Tongue (tissue), 1 donor: ENCODE measurements at regions not wholly inside any gene's neighbourhood (a gene's known extent, or its start where the extent isn't known, plus 50 kb on each side); places are given as distances from the start of the nearest gene placed in this dataset.
A peak's percentile ranks its signal among the peaks of the same experiment; 100 is the strongest.
"Not testable (repeated sequence)": the region's sequence is repeated elsewhere in the genome, so short reads cannot be mapped to it uniquely, and the experiment has no call there.

ENCODE experiments used
- DNase-seq: peaks from one replicate; pipeline ENCODE4 v3.0.0-alpha.2; 2015

DNA sequence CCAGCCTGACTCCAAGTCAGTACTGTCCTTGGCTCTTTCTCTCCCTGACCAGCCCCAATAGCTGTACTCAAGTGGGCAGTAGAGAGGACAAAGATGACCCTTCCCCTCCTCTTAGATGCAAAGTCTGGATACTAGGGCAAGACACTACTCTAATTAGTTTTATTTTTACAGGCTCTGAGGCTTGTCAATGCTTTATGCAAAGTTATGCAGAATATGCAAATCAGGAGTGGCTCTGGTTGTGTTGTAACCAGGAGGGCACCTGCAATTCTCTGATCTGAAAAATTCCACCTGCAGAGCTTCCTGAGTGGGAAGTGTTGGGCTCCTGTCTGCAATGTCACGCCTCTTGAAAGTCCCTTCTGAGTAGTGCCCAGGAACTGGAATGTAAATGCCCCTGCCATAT lies 201.5 kb downstream of the RGS3 start:
- no peak for DNase-seq

DNA sequence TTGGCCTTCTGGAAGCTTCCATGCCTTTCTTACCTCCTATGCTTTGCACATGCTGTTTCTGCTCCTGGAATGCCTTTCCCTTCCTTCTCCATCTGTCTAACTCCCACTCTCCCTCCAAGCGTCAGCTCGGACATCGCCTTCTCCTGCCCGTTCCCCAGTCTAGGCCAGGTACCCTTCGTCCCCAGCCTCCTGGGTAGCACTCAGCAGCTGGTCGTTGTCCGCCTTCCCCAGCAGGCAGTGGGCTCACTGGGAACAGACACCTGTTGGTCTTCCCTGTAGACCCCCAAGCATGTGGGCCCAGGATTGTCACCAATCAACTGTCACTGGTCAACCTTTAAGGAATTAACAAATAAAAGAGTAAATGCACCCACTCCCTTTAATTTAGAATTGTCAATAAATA lies 202.2 kb downstream of the RGS3 start:
- no peak for DNase-seq

DNA sequence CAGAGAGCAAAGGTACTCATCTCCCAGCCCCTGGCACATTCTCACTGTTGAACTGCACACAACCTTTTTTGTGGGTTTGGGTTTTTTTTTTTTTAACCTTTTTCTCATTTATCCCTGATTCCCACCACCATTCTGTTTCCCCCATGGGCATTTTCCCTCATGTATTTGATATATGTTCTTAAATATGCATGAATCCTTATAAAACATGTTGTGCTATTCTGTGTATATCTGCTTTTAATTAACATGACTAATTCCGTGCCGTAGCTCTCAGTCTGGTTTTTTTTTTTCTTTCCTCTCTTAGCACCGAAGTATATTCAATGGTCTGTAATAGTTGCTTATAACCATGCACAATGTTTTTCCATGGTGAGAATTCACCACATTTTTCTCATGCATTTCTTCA lies 204.5 kb downstream of the RGS3 start:
- no peak for DNase-seq

DNA sequence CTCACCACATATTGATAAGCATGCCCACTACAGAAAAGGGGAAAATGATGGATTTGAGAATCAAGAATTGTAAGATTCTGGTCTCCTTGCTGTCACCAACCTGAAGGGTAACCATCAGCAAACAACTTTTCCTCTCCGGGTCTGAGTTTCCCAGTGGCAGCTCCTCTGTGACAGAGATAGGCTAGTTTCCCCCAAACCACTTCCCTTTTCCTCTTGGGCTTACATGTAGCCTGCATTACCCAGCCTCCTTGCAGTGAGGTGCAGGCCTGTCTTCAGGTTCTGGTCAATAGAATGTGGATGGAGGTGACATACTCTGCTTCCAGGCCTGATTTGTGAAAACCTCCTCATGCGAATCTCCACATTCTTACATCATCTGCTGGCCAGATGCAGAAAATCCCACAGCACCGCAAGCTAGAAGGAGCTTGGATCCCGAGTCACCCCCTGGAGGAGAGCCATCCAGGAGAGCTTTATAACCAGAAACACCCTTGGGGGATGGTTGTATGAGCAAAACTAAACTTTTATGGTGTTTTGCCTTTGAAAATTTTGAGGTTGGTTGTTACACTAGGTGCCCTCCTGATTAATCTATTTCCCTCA lies 206.1 kb downstream of the RGS3 start:
- DNase-seq: no peak

DNA sequence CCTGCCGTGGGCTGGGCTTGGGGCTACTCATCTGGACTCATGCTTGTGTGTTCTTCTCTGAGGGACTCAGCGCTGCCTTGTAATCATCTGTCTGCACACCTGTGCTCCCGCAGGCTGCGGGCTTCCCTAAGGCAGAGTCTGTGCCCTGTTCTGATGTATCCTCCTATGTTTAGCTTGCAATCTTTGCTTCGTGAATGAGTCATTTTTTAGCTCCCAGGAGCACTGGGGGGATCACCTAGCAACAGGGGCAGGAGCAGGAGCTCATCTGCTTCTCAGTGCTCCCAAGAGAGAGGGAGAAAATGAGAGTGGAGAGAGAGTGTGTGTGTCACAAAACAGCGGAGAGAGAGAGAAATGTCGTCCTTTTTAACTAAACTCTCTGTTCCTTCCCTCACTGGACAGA lies 202.4 kb upstream of the ZNF618 start:
- DNase-seq: no peak

DNA sequence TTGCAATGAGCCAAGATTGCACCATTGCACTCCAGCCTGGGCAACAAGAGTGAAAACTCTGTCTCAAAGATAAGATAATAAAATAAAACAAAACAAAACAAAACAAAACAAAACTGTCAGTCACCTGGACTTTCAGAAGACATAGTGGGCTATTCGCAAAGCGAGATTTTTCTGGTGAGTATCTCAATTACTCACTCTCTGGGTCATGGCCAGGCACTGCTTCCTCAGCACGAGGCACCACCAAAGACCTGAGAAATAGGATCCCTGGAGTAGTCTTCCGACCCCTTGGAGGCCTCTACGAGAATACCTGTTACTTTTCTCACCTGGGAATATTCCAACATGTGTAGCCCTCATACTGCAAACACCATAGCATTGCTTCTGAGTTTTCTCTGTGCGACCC lies 201.7 kb upstream of the ZNF618 start:
- DNase-seq: no peak

DNA sequence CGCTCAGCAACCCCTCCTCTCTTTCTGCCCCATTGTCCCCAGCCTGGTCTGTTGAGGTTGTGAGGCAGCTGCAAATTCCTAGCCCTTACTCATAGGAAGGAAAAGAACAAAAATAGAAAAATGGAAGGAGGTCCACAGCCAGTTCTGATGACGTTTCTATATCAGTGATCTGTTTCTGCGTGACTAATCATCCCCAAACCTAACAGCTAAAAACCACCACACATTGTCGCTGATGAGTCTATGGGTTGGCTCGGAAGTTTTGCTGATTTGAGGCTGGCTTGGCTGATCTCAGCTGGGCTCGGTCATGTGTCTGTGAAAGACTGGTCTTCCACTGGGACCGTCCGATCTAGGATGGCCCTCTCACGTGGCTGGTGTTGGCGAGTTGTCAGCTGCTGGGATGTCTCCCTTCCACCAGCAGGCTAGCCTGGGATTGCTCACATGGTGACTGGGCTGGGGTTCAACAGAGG lies 200.6 kb upstream of the ZNF618 start:
- DNase-seq: peak; percentile 47

DNA sequence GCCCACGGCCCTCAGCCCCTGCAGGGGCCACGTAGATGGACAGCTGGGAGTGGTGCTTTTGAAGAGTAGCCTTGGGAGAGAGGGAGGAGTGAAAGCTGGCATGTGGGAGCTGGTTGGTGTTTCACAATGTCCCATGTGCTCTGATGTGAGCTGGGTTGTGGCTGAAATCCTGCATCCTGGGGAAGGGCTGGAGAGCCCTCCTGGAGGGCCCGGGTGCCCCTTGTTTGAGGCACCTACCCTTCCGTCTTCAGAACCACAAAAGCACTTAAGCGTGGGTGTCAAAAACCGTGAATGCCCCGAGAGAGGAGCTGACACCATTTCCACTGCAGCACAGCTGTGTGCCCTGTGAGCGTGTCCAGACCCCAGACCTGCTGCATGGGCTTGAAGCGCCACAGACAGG lies 199.1 kb upstream of the ZNF618 start:
- no peak for DNase-seq

DNA sequence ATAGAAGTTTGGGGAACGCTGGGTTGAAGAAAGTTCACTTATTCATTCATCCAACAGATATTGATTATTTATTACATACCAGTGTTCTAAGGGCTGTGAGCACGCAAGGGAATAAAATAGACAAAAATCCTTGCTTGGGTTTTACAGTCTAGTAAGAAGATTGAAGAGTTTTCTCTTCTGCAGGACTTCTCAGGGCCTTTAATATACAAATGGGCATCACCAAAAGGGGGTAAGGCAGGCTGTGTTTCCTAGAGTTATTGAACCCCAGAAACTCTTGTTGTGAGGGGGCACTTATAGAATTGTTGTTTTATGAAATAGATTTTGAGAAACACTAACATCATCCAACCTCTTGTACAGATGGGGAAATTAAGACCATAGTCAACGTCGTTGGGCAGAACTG lies 198.5 kb upstream of the ZNF618 start:
- DNase-seq: no peak

DNA sequence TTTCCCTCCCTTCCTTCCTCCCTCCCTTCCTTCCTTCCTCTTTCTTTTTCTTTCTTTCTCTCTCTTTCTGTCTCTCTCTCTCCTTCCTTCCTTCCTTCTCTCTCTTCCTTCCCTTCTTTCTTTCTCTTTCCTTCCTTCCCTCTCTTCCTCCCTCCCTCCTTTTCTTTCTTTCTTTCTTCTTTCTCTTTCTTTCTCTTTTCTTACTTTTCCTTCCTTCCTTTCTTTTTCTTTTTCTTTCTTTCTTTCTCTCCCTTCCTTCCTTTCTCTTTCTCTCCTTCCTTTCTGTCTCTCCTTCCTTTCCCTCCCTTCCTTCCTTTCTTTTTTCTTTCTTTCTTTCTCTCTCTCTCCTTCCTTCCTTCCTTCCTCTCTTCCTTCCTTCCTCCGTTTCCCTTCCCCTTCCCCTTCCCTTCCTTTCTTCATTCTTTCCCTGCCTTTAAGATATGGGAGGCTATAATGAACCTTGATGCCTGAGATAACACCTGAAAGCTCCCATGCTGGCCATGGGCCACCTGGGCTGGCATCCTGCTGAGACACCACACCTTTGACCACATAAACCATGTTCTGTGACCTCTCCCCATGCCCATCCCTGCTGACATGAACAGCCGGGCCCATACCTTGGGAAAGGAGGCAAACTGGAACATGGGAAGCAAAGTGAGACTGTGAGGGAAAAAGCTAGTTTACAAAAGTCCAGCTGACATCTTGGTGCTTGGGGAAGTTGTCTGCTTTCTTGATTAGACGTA lies 197.8 kb upstream of the ZNF618 start:
- DNase-seq: no peak

DNA sequence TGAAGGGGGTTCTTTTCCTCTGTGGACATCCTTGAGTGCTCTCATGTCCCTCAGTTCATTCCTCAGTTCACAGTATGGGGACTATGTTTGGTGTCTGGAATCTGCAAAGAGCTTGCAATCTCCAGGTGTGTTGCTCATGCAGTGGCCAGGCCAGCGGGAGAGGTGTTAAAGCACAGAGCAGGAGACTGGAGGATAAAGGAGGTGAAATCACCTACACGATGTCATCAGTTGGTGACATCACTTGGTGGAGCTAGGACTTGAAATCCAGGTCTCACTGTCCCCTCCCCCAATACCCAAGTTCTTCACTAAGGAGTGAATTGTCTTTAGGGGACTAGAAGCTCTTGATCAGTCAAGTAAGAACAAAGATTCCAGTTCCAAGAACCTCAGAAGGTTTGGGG lies 197.3 kb upstream of the ZNF618 start:
- no peak for DNase-seq

DNA sequence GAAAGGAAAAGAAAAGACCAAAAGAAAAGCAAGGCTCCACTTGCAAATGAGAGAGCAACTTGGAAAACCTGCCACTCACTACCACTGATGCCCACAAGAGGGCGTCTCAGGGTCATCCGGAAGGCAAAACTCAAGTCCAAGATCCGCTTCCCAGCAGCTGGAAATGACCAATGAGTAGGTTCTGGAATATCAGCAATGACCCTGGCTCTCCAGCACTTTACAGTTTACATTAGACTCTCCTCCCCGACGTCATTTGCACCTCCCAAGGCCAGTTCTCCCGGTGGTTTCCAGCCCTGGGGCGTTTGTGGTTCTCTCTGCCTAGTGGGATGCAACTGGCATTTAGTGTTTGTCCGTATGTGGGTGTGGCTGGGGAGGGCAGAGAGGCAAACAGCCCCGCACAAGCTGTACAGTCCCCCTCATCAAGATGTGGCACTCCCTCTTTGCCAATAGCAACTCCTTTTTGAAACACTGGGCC lies 193.8 kb upstream of the ZNF618 start:
- peak; percentile 85 for DNase-seq

DNA sequence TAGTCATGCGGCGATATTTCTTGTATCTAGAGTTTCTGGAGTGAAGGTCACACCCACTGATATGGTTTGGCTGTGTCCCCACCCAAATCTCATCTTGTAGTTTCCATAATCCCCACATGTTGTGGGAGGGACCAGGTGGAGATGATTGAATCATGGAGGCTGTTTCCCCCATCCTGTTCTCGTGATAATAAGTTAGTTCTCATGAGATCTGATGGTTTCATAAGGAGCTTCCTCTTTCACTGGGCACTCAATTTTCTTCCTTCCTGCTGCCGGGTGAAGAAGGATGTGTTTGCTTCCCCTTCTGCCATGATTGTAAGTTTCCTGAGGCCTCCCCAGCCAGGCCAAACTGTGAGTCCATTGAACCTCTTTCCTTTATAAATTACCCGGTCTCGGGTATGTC lies 190.5 kb upstream of the ZNF618 start:
- DNase-seq: not testable (repeated sequence)

DNA sequence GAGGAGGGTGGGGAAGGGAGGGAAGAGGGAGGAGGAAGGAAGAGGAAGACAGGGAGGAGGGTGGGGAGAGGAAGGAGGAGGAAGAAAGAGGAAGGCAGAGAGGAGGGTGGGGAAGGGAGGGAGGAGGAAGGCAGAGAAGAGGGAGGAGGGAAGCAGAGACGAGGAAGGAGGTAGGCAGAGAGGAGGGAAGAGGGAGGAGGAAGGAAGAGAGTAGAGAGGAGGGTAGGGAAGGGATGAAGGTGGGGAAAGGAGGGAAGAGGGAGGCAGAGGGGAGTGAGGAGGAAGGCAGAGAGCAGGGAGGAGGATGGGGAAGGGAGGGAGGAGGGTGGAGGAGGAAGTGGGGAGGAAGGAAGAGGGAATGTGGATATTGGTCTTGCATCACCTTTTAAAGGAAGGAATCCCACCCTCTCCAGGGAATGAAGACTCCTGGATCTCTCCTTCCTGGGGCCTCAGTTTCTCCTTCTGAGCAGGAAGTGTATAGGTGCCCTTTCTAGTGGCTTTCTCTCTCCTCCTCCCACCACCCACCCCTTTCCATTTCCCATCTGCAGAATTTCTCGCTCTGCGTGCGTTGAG lies 188.9 kb upstream of the ZNF618 start:
- no peak for DNase-seq

DNA sequence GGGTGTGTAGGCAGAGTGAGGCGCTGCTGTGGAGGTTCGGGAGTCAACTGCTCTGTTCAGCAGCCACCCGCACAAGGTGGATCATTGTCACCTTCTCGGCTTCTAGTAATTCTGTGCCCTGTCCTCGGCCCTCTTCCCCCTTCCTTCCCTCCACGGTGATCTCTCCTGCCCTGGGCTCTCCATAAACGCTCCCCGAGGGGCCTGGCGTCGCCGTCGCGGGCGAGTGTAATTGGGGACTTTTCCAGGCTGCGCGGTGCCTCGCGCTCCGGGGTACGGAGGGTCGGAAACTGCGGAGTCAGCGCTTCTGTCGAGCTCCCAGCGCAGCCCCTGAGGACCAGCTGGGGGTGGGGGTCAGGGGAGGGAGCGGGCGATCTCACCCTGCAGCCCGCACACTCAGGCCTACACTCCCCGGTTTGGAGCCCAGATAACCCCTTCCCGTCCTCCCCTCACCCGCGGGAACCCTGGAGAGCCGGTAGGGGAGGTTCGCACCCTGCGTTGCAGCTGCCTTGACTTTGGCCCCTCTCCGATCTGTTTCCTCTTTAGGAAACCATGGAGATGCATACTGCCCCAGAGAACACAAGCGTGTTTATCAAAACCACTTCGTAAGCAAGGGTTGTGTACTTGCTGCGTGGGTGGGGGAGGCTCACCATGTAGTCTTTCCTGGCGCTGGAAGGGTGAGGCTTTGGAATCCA lies 188.3 kb upstream of the ZNF618 start:
- DNase-seq: peak; percentile 46

DNA sequence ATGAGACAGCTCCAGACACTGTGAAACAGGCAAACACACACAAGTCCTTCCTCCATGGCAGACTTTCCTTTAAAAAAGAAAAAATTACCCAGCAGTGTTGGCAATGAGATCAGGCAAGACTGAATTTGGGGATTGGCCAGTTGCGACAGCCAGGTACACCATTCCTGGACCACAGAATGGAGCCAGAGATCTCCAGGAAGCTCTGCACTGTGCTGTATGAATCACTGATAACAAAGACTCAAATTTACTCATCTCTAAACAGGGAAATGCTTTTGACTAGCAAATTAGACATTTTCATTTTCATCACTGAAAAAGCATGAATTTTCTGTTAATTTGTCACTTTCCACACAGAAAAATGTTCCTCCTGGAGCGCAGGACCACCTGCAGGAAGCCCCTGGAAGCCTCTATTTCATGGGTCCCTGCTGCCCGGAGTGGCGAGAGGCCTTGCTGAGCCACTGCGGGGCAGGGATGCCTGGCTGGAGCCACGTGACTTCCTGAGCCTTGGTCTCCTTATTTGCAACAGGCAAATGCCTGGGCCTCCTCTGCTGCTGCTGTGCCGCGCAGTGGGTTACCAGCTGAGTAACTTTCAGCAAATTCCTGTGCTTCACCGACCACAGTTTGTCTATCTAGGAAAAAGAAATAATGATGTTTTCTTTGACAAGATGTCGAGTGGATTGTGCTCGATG lies 185.9 kb upstream of the ZNF618 start:
- no peak for DNase-seq

DNA sequence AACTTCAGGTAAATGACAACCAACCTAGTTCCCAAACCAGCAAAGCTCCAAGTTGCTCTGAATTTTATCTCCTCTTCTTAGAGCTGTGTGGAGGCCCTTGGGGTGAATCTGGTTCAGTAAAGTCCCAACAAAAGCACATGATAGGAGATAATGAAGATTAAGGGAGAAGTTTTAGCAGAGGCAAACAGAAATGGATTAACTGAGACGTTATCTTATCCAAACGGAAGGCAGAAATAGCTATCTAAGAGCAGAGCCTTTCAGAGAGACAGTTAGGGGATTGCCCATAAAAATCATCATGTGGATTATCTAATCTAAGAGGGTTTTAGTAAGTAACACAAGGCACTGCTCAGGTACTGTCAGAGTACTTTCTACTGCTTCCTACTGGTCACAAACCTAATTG lies 183.9 kb upstream of the ZNF618 start:
- no peak for DNase-seq

DNA sequence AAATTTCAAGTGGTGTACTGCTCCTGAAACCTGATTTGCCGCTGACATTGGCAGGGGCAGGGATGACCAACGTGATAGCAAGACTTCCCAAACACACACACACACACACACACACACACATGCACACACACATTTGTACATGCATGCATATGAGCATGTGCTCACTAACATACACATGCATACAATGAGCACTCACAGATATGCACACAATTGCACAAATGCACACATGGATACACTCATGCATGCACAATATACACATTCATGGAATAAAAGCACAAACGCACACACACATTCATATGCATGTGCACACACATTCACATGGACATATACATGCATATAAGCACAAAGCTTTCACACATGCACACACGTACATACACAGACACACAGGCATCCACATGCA lies 181.2 kb upstream of the ZNF618 start:
- DNase-seq: no peak

DNA sequence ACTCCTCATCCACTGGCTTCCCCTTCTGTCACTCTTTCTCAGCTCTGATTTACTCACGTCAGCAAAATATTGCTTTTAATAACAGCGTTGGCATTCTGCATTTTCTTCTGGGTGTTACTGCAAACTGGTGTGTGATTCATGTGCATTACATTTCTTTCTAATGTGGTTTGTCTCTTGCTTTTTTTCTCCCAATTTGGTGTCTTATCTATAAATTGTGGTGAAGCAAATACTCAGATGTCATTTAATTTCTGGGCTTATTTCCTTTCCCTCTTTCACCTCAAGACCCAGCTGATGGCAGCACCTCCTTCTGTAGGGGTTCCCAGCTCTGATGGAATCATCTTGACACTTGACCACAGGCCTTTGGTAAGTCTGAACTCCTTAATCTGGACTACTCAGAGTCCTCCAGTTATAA lies 180.7 kb upstream of the ZNF618 start:
- DNase-seq: no peak

DNA sequence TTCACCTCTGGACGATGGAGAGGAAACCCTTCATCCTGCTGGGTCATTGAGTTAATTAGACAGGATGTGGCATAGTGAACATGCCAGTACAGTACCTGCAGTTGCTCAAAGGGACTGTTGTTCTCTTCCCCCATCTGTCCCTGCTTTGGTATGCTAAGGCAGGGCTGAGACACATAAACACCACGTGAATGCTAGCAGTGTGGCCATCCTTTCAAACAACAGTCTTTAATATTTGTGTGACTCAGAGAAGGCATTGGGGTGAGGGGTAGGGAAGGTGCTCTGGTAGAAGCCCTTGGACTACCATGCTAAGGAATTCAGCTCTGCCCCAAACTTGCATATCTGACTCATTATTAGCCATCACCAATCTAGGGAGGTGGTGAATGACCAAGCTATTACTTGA lies 180.2 kb upstream of the ZNF618 start:
- DNase-seq: no peak

DNA sequence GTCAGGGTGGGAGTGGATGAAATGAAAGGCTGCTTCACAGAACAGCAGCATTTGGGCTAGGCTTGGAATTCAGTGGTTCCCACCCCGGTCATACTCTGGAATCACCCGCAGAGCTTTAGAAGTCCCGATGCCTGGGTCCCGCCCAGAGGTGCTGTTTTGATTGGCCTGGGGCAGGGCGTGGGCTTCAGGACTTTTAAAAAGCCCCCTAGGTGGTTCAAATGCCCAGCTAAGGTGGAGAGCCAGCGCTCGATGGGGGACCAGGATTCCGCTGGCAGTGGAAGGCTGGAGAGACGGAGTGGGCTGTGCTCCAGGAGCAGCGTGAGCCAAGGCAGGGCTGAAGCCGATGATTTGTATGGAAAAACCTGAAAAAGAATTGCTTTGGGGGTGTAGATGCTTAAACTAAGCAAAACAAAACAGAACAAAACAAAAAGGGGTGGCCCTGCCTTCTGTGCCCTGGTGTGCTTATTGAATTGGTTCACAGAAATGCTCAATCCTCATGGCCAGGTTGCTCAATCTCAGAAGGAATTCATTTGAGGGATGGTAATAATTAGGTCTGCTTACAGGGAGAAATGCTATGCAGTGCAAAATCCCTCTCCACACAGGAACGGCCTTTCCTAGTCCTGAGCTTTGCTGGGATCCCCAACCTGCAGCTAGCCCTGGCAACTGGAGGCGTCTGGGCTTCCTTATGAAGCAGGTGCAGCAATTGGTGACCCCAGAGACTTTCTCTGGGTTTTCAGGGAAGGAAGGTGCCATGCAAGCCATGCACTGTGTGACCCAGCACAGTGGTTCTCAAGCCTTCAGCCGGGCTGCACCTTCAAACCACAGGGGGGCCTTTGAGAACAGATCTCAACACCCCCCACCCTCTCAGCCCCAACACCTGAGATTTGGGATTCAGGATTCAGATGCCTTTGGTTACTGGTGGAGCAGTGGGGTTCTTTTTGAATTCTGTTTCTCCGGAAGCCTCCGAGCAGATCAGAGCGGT lies 174.0 kb upstream of the ZNF618 start:
- peak; percentile 29 for DNase-seq
